NCI-H2196 treated with DMSO at 0.1 percent for 48 hours (cell line): ENCODE measurements at regions not wholly inside any gene's neighbourhood (a gene's known extent, or its start where the extent isn't known, plus 50 kb on each side); places are given as distances from the start of the nearest gene placed in this dataset.
"Not testable (repeated sequence)": the region's sequence is repeated elsewhere in the genome, so short reads cannot be mapped to it uniquely, and the experiment has no call there.

Source experiments
- DNase-seq: peaks from one replicate; lab custom pipeline; 2025; ENCODE audit not compliant: unreplicated experiment; lab: John Stamatoyannopoulos, UW

DNA sequence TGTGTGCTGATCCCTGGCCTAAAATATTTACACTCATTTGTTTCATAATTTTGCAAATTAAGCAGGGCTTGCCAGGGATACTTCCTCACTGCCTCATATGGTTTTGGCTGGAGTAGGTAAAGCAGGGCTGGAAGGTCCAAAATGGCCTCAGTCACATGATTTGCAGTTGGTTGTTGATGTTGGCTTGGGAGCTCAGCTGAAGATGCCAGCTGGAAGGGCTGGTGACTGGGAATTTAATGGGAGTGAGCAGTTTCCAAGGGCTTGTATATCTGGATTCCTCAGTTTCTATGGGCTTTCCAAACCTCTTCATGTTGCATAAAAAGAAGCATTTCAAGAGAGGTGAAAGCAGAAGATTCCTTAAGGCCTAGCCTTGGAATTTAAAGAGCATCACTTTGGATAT, 729.3 kb downstream of the CDH18 start:
- DNase-seq: no peak

DNA sequence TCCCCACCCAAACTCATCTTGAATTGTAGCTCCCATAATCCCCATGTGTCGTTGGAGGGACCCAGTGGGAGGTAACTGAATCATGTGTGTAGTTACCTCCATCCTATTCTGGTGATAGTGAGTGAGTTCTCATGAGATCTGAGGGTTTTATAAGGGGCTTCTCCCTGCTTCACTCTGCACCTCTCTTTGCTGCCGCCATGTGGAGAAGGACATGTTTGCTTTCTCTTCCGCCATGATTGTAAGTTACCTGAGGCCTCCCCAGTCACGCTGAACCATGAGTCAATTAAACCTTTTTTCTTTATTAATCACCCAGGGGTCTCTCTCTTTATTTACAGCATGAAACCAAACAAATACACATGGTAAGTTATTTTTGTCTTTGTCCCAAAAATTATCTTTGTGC, 726.1 kb downstream of the CDH18 start:
- no peak for DNase-seq

DNA sequence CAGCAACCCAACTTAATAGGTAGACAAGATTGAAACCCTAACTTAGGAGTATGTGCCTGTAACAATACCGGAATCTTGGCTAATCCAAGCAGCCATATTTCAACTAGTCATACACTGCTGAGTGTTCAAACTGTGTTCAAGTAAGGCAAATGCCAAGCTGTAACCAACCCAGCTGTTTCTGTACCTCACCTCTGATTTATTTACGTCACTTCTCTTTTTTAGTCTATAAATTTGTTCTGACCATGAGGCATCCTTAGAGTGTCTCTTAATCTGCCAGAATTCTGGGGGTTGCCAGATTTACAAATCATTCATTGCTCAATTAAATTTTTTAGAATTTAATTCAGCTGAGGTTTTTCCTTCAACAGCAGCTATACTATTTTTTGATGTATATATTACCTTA, 723.2 kb downstream of the CDH18 start:
- DNase-seq: no peak

DNA sequence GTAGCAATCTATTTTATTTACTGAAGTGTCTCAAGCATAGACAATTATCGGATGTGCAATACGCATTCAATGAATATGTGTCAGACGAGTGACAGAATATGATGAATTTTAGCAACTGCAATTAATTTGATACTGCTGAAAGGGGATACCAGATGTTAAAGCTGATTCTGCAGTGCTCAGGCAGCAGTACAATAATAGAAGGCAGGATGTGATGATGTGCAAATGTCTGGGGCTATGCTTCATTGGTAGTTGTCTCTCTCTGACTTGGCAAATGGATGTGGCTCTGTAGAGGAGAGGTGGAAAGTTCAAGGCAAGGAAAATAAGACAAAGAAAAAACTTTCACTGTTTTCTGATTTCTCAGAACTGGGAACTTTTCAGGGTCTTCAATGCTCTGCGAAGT, 721.2 kb downstream of the CDH18 start:
- no peak for DNase-seq

DNA sequence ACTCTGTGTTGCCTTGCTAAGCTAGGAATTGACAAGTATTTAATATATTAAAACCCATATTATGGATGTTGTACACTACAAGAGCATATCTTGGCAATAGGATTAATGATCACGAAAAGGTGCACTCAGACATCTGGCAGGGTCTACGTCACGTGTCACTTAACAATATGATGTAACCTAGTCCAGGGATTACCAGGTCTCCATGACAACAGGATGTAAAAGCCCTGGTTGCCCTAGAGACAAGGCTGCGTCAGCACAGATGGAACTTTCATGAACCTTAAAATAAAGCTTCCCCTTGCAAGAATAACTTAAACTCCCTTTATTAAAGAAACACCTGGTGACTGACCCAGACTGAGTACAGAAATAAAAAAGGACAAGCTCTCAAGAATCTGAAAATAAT, 717.8 kb downstream of the CDH18 start:
- no peak for DNase-seq

DNA sequence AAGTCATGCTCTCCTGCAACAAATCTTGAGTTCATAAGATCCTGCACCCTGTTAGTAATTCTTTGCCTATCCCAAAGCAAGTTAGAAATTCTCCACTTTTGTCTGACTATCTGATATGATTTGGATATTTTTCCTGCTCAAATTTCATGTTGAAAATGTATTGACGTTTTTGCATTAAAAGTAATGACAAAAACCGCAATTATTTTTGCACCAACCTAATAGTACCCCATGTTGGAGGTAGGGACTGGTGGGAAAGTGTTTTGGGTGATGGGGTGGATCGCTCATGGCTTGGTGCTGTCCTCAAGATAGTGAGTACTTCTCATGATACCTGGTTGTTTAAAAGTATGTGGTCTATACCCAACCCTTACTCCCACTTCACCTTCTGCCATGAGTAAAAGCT, 713.4 kb downstream of the CDH18 start:
- no peak for DNase-seq

DNA sequence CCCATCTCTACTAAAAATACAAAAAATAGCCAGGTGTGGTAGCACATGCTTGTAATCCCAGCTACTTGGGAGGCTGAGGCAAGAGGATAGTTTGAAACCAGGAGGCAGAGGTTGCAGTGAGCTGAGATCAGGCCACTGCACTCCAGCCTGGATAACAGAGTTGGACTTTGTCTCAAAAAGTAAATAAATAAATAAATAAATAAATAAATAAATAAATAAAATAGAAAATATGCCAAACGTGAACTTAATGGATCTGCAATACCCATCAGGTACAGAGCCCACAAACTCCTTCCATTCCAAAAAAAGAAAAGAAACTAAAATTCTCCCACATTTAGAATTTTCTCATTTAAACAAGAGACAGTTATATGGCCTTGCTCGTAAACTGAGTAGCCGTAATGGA, 702.7 kb downstream of the CDH18 start:
- no peak for DNase-seq

DNA sequence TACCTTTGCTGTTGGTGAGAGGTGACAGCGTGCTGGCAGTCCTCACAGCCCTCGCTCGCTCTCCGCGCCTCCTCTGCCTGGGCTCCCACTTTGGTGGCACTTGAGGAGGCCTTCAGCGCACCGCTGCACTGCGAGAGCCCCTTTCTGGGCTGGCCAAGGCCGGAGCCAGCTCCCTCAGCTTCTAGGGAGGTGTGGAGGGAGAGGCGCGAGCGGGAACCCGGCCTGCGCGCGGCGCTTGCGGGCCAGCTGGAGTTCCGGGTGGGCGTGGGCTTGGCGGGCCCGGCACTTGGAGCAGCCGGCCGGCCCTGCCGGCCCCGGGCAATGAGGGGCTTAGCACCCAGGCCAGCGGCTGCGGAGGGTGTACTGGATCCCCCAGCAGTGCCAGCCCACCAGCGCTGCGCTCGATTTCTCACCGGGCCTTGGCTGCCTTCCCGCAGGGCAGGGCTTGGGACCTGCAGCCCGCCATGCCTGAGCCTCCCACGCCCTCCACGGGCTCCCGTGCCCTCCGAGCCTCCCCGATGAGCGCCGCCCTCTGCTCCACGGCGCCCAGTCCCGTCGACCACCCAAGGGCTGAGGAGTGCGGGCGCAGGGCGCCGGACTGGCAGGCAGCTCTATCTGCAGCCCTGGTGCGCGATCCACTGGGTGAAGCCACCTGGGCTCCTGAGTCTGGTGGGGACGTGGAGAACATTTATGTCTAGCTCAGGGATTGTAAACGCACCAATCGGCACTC, 700.3 kb downstream of the CDH18 start:
- DNase-seq: not testable (repeated sequence)

DNA sequence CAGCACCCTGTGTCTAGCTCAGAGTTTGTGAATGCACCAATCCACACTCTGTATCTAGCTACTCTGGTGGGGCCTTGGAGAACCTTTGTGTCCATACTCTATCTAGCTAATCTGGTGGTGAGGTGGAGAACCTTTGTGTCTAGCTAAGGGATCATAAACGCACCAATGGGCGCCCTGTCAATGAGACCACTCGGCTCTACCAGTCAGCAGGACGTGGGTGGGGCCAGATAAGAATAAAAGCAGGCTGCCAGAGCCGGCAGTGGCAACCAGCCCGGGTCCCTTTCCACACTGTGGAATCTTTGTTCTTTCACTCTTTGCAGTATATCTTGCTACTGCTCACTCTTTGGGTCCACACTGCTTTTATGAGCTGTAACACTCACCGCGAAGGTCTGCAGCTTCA, 699.7 kb downstream of the CDH18 start:
- DNase-seq: not testable (repeated sequence)

DNA sequence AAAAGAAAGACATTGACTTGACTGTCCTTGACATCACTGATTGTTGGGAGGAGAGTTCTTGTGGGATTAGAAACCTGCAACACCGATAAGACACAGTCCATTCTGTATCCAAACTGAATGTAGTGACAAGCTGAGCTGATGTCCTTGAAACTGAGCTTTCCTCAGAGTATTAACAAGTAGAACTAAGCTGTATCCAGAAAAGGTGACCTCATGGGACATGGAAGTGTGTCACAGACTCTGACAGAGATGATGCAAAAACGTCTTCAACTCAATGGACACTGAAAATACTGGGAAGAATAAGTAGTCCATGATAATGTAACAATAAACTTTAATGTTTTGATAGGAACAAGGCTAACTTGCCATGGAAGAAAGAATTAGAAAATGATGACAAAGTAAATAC, 690.1 kb downstream of the CDH18 start:
- no peak for DNase-seq

DNA sequence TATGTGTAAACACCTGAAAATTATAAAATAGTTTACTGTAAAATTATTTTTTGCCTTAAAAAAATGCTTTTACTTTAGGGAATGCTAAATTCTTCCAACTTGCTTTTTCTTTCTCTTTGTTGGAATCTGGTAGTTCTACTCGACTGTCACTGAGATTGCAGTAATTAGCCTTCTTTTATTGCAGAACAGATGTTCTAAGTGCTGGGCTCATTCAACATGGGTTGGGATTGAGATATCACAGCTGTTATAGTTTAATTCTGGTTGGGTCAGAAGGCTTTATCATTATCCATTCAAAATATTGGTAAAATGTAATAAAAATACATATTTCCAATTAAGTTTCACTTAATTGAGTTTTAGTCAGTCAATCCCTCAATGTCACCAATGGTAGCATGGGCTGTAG, 686.7 kb downstream of the CDH18 start:
- DNase-seq: no peak

DNA sequence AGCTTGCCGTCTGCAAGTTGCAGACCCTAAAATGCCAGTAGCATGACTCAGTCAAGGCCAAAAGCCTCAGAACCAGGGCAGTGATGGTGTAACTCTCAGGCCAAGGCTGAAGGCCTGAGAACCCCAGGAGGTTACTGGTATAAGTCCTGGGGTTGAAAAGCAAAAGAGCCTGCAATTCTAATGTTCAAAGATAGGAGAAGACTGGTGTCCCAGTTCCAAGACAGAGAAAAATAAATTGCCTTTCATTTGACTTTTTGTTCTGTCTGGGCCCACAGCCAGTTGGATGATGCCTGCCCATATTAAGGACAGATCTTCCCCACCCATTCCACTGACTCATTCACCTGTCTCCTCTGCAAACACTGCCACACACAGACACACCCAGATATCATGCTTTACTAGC, 673.2 kb downstream of the CDH18 start:
- DNase-seq: no peak

DNA sequence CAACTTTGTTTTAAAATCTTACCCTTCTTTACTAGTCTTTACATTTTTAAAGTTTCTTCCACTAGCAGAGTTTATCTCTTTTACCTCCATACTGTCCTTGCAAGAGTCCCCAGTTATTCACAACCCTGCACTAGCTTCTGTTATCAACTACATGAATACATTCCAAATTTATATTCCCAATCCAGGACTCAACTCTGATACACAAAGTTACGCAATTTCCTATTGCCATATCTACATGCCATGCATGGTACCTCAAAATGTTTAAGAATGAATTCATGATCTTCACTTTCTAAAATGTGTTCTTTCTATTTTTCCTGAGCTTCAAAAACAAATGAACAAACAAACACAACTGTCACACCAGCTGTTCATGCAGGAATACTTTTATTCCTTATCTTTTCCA, 668.7 kb downstream of the CDH18 start:
- no peak for DNase-seq

DNA sequence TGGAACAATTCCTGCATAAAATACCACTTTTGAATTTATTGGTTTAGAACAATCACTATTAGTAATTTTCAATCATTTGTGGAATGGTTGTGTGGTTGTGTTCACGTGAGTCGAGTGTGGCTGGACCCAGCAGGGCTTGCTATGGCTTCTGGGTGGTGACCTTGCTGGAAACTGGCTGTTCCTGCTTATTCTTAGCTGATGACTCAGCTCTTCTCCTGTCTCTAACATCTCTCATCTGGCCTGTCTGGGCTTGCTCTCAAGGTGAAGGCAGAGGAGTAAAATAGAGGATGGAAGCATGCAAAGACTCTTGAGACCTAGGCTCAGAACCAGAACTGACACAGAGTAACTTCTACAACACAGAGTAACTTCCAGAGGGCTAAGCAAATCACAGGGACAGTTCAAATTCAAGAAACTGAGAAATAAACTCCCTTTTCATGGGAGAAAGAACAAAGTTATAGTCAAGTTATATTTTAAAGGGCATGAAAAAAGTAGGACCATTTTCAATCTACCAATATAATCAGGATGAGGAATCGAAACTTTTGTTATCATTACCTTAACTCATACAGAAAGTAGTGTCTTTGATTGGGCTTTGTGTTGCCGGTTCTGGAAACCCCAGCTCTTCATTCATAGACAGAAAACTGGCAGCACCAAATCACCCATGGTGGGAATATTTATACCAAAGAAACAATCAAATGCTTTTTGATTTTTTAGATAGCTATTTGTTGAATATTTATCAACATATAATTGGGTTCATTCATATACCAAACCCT, 665.1 kb downstream of the CDH18 start:
- DNase-seq: no peak

DNA sequence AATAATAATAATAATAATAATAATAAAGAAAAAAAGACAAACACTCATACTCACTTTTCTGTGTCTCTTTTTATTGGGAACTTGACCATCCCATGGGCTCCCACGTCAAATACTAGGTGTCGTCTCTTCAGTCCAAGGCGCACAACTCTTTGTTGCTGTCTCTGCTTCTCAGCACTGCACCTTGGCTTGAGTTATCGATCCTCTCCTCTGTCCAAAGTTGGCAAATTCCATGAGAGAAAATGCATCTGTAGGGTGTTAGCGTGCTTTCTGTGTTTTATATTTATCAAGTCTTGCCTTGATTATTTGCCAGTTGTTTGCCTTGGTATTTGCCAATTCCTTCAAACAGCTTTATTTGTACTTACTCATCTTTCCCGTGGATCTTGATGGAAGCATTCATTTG, 653.7 kb downstream of the CDH18 start:
- DNase-seq: no peak

DNA sequence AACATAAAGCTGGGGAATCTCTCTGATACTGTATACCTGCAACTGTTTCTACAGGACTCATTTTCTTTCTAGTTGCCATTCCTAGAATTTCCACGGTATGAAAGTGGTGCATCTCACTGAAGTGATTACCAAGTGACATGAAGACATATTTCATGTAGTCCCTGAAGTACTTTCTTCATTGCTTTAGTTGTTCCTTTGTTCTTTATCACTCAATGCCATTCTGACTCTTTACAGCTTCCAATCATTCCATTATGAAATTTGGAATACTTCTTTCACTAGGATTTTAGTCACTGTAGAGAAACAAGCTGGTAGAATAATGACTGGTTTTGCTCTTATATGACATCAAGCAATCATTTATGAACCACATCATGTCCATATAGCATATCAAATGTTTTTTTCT, 645.1 kb downstream of the CDH18 start:
- no peak for DNase-seq

DNA sequence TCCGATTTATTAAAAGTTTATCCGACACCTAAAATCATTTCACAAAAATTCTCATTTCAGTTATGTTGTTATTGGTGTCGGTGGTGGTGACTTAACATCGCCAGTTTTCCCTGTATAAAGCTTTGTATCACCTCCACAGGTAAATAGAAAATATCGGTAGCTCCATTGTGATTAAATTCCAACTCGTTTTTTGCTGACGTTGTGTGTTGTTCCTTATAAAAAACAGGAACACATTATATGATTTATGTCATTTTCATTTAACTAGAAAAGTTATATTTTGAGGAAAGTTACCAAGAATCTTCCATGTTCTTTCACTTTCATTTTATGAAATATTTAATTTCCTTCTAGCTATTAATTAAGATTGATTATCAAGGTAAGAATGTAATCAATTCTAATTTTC, 635.9 kb downstream of the CDH18 start:
- no peak for DNase-seq

DNA sequence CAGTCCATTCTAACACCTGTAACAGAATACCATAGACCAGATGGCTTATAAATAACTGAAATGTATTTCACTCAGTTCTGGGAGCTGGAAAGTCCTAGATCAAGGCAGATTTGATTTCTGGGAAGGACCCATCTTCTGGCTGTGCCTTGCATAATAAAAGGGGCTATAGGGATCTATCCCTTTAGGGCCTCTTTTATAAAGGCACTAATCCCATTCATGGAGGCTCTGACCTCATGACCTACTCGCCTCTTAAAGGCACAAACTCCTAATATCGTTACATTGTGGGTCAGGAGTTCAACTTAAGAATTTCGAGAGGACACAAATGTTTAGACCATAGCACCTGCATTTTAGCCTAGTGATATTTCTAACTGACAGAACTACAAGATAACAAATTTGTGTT, 619.0 kb downstream of the CDH18 start:
- no peak for DNase-seq

DNA sequence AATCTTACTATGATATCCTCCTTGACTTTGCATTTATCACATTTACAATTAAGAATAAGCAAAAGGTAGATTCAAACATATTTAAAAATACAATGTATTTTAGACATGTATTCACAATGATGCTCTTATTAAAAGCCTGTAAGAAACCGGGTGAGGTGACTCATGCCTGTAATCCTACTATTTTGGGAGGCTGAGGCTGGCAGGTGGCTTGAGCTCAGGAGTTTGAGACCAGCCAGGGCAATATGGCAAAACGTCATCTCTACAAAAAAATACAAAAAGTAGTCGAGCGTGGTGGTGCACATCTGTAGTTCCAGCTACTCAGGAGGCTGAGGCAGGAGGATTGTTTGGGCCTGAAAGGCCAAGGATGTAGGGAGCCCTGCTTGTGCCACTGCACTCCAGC, 618.4 kb downstream of the CDH18 start:
- DNase-seq: no peak

DNA sequence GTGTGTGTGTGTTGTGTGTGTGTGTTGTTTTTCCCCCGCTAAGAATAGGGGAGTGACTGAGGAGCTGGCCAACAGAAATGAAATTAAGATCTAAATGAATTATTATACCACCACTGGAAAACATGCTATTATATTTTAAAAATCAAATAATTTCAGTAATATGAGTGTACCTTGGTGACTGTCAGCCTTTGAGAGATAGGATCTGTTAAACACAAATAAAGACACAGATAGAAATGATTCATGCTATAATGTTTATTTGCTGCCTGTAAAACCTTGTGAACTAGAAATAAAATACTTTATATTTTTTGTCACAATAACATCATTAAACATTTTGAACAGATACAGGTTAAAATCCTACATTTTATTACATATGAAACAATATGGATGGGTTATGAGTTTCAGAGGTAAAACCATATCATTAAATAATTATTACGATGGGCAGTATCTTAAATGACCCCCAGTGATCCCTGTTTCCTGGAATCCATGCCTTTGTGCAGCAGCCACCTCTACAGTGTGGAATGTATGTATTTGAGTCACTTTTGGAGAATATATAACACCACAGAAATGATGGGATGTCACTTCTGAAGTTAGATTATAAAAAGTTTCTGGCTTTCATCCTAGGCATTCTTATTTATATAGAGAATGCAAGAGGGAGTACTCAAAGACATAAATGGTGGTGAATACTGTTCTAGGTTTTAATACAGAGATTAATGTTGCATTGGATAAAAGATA, 617.2 kb downstream of the CDH18 start:
- DNase-seq: no peak

DNA sequence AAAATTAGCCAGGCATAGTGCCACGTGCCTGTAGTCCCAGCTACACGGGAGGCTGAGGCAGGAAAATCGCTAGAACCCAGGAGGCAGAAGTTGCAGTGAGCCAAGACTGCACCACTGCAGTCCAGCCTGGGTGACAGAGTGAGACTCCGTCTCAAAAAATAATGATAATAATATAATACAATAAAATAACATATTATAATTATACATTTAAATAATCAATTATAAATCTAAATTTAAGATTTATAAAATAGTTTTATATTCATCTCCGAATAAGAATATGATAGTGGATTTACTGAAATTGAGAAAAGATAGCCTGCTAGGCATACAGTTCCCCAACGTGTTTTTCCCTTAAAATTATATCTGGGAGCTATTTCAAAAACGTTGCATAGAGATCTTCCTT, 599.6 kb downstream of the CDH18 start:
- no peak for DNase-seq

DNA sequence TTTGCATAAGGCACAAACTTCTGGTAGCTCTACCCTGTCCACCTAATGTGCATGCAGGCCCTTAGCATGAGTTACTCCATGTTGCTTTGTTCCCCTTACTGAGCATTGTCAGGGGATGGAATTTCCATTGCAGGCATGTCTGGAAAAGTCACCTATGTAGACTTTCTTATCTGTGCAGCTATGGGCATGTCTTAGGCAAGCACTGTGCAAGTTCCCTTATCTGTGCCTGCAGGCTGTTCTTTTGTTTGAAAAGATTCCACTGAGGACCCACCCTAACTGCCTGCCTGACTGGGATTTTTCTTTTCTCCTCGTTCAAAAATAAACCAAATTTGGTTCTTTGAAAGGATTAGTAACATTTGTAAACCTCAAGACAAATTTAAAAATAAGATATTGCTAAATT, 587.0 kb downstream of the CDH18 start:
- DNase-seq: no peak
